HepG2 (cell line): ENCODE measurements at regions not wholly inside any gene's neighbourhood (a gene's known extent, or its start where the extent isn't known, plus 50 kb on each side); places are given as distances from the start of the nearest gene placed in this dataset.

Source experiments
- ATAC-seq: fragments of 200-7000 bp; cut with Tn5 transposase; 3 replicates; pipeline ENCODE4 v1.9.1; 2020; ENCODE audit warnings: mild to moderate bottlenecking, moderate library complexity
- BruUV-seq: library from RNA; stranded (reverse); fragments of 400-500 nt; replicated peaks from 2 replicates; lab custom pipeline; 2021; lab: Mats Ljungman, UMichigan
- CTCF ChIA-PET: fragments of 300-600 bp; formaldehyde crosslinking; extraction: SDS; loops from one replicate; lab custom pipeline; 2021; ENCODE audit warnings: low total read pairs, inconsistent platforms, low intra/inter-chr PET ratio; lab: Yijun Ruan, JAX
- POLR2A ChIA-PET: fragments of 350-600 bp; sonication (Branson Sonifier 250); formaldehyde crosslinking; loops from one replicate; lab custom pipeline; 2020; ENCODE audit warnings: antibody characterized with exemption, inconsistent platforms; lab: Yijun Ruan, JAX
- DNase-seq: peaks from one replicate; pipeline ENCODE4 v3.0.0-alpha.2; 2015; ENCODE audit warnings: low spot score
- FAIRE-seq: peaks from 3 replicates; lab custom pipeline; 2011; peaks lifted over from hg19 to GRCh38; lab: Jason Lieb, UNC
- H2AFZ ChIP-seq: one replicate; pipeline ENCODE4 v1.6.1; 2011; ENCODE audit warnings: low read length, inconsistent platforms
- H3K27ac ChIP-seq: fragments of 300-600 bp; 3 replicates; pipeline ENCODE4 v1.8.0; 2011; ENCODE audit warnings: mixed run types, mild to moderate bottlenecking, mixed read lengths, low read length, inconsistent platforms; ENCODE audit not compliant: insufficient read depth; ENCODE audit errors: extremely low read length
- H3K27me3 ChIP-seq, 2 experiments: fragments of 200-600 bp in 1 of 2; 2 replicates in 1 of 2; 3 replicates in 1 of 2; pipeline versions ENCODE4 v1.6.0 to v1.8.0; 2011; ENCODE audit warnings: low read length in 2 of 2, mild to moderate bottlenecking in 2 of 2, moderate library complexity in 2 of 2, inconsistent platforms in 1 of 2; ENCODE audit not compliant: insufficient read depth in 2 of 2, control insufficient read depth in 1 of 2
- H3K36me3 ChIP-seq, 2 experiments: fragments of 200-600 bp in 1 of 2; replicated peaks in 1 of 2; 2 replicates in 1 of 2; 3 replicates in 1 of 2; pipeline versions ENCODE4 v1.5.1 to v1.8.0; 2011; ENCODE audit warnings: low read length in 2 of 2, inconsistent platforms in 1 of 2; ENCODE audit not compliant: insufficient read depth in 2 of 2, control insufficient read depth in 1 of 2
- H3K4me1 ChIP-seq: 2 replicates; pipeline ENCODE4 v1.5.1; 2012; ENCODE audit warnings: low read length, inconsistent platforms; ENCODE audit not compliant: insufficient read depth
- H3K4me2 ChIP-seq: 2 replicates; pipeline ENCODE4 v1.6.0; 2011; ENCODE audit warnings: low read depth, low read length, inconsistent platforms
- H3K4me3 ChIP-seq, 3 experiments: fragments of 200-600 bp in 1 of 3; sonication (generic), shearing (Covaris generic) in 1 of 3; replicated peaks in 1 of 3; 2 replicates each; pipeline ENCODE4 v1.5.1; 2011 to 2016; ENCODE audit warnings: low read length in 3 of 3, inconsistent platforms in 2 of 3, low read depth in 2 of 3, mild to moderate bottlenecking in 2 of 3, control low read depth in 1 of 3, mixed read lengths in 1 of 3; ENCODE audit not compliant: insufficient read depth in 1 of 3
- H3K79me2 ChIP-seq: one replicate; pipeline ENCODE4 v1.6.1; 2011; ENCODE audit warnings: low read length, inconsistent platforms; ENCODE audit not compliant: insufficient read depth
- H3K9ac ChIP-seq: 2 replicates; pipeline ENCODE4 v1.6.0; 2011; ENCODE audit warnings: mild to moderate bottlenecking, low read depth, low read length, inconsistent platforms; ENCODE audit not compliant: insufficient read depth
- H3K9me3 ChIP-seq: 2 replicates; pipeline ENCODE4 v1.5.1; 2012; ENCODE audit warnings: mild to moderate bottlenecking, low read length
- H4K20me1 ChIP-seq: 2 replicates; pipeline ENCODE4 v1.6.0; 2011; ENCODE audit warnings: inconsistent platforms, mild to moderate bottlenecking, low read length, moderate library complexity; ENCODE audit not compliant: insufficient read depth
- ATF7-NPFF ChIP-seq: sonication (generic); formaldehyde crosslinking; IDR thresholded peaks from 2 replicates; pipeline ENCODE4 v1.8.1; 2023; ENCODE audit warnings: mild to moderate bottlenecking, low read depth, missing genetic modification reagents, moderate library complexity
- HNF4A ChIP-seq: sonication (generic); formaldehyde crosslinking; IDR thresholded peaks from 2 replicates; pipeline ENCODE4 v1.4.0; 2020; ENCODE audit warnings: missing genetic modification reagents
- HNF4G ChIP-seq, 2 experiments: sonication (generic) in 1 of 2; formaldehyde crosslinking in 1 of 2; IDR thresholded peaks; 2 replicates each; pipeline versions ENCODE4 v1.4.0 to v1.6.1; 2011 to 2020; ENCODE audit warnings: borderline replicate concordance in 2 of 2, low read depth in 2 of 2, mild to moderate bottlenecking in 2 of 2, low read length in 1 of 2, missing genetic modification reagents in 1 of 2, moderate library complexity in 1 of 2
- HNRNPK ChIP-seq: fragments of 200-400 bp; formaldehyde crosslinking; IDR thresholded peaks from 2 replicates; pipeline ENCODE4 v1.6.1; 2018; ENCODE audit warnings: low read length, low read depth, moderate library complexity, mild to moderate bottlenecking; ENCODE audit not compliant: poor library complexity, severe bottlenecking
- HOXA9 ChIP-seq: sonication (generic); formaldehyde crosslinking; IDR thresholded peaks from 2 replicates; pipeline ENCODE4 v1.8.1; 2022; ENCODE audit warnings: missing genetic modification reagents, mild to moderate bottlenecking, moderate library complexity, borderline replicate concordance
- MAFF ChIP-seq: IDR thresholded peaks from 2 replicates; pipeline ENCODE4 v1.6.1; 2011; ENCODE audit warnings: low read depth, low read length, improper control_type of control experiment
- MAFK ChIP-seq, 2 experiments: IDR thresholded peaks in 1 of 2; conservative IDR thresholded peaks in 1 of 2; 2 replicates each; pipeline ENCODE4 v1.6.1; 2011; ENCODE audit warnings: improper control_type of control experiment in 2 of 2, low read length in 2 of 2
- NR2F6 ChIP-seq, 2 experiments: IDR thresholded peaks; 2 replicates each; pipeline ENCODE4 v1.6.1; 2016; ENCODE audit warnings: antibody characterized with exemption in 1 of 2, mild to moderate bottlenecking in 1 of 2
- PPARG ChIP-seq: conservative IDR thresholded peaks from 2 replicates; pipeline ENCODE4 v1.6.1; 2016; ENCODE audit warnings: missing biosample characterization, missing genetic modification reagents
- SP1 ChIP-seq, 2 experiments: fragments of 450-650 bp in 1 of 2; sonication (generic) in 1 of 2; formaldehyde crosslinking in 1 of 2; IDR thresholded peaks; 2 replicates each; pipeline versions ENCODE4 v1.4.0 to v1.6.1; 2016 to 2020; ENCODE audit warnings: missing genetic modification reagents in 1 of 2
- ZFP36L2 ChIP-seq: sonication (generic); formaldehyde crosslinking; IDR thresholded peaks from 2 replicates; pipeline ENCODE4 v1.4.0; 2020; ENCODE audit warnings: missing genetic modification reagents
- ZNF552 ChIP-seq: sonication (generic); formaldehyde crosslinking; IDR thresholded peaks from 2 replicates; pipeline ENCODE4 v1.9.0; 2022; ENCODE audit warnings: missing genetic modification reagents, mild to moderate bottlenecking, borderline replicate concordance
- ZNF556 ChIP-seq: sonication (generic); formaldehyde crosslinking; IDR thresholded peaks from 2 replicates; pipeline ENCODE4 v1.4.0; 2020; ENCODE audit warnings: mild to moderate bottlenecking, missing genetic modification reagents, borderline replicate concordance
- WGBS: methylation state at CpG from one replicate; pipeline ENCODE4 v1.1.6; 2017; ENCODE audit warnings: low lambda C conversion rate; 5-methylcytosine and 5-hydroxymethylcytosine counted together
- in situ Hi-C: cut with HindIII; loops from 2 replicates; pipeline ENCODE4 v1.10.0; 2017; ENCODE audit warnings: low pct_unique_long_range_greater_than_20kb; ENCODE audit not compliant: extremely low pct_ligation_motif_present
- intact Hi-C: fragments of 100-400 bp; cut with micrococcal nuclease; formaldehyde crosslinking; loops from one replicate; pipeline ENCODE4 v1.10.0; 2022; ENCODE audit not compliant: unreplicated experiment

GRCh38 chr3:110654843-110655502, 416.6 kb upstream of the NECTIN3 start:
- FAIRE-seq (no peak), DNase-seq (peak; percentile 1)
- Histone ChIP-seq H3K4me3 (no peak overlapping the region), H3K4me2 (0 out of 2 replicates have a peak overlapping the region, but pooled peaks have one; percentile 1), H3K9me3 (no peaks in the 10 kb centered on the region), H3K79me2 (no peaks in the 10 kb centered on the region), H3K9ac (no peak overlapping the region), H3K36me3 (no peaks in the 10 kb centered on the region), H3K4me1 (peaks cover 30% of the 10 kb centered on the region), H3K27me3 (no peaks in the 10 kb centered on the region)
- BruUV-seq: no TSS peak
- ChIA-PET POLR2A (no interaction called here), CTCF (no interaction called here)
- WGBS: 29% methylated on average over 3 of the region's 3 CpGs
- TF ChIP-seq HNF4G (IDR thresholded peaks at IDR 0.05; ENCODE audit: borderline replicate concordance, low read depth, low read length) (peak; percentile 18; the same call in 1 of the 2 replicates), HNF4G (CRISPR knock-in tag; IDR thresholded peaks at IDR 0.05; ENCODE audit: borderline replicate concordance, low read depth) (no peak), MAFF (0 out of 2 replicates have a peak, but pooled peaks have one; percentile 30), SP1 (IDR thresholded peaks at IDR 0.05) (no peak), SP1 (CRISPR knock-in tag; IDR thresholded peaks at IDR 0.05) (no peak), MAFK (conservative IDR thresholded peaks at IDR 0.05 in 1 of 2, IDR thresholded peaks at IDR 0.05 in 1 of 2; ENCODE audit: low read length in 2 of 2) (0 out of 4 replicates have a peak, but pooled peaks have one; percentile 26 to 45), ZNF556 (CRISPR knock-in tag) (no peak), PPARG (CRISPR knock-in tag) (peak; percentile 46; the same call in 1 of the 2 replicates), HOXA9 (CRISPR knock-in tag) (no peak), ATF7-NPFF (no peak), NR2F6 (IDR thresholded peaks at IDR 0.05) (0 out of 2 replicates have a peak, but pooled peaks have one; percentile 16), NR2F6 (CRISPR knock-in tag; IDR thresholded peaks at IDR 0.05) (no peak), ZNF552 (no peak), HNRNPK (no peak), ZFP36L2 (CRISPR knock-in tag) (no peak), HNF4A (0 out of 2 replicates have a peak, but pooled peaks have one; percentile 23)
- TF ChIP-seq, all 625 proteins: peak for 6
- Histone ChIP-seq H2AFZ (no peak overlapping the region), H3K27ac (no peak overlapping the region), H4K20me1 (no peaks in the 10 kb centered on the region)
- ATAC-seq: no peak; the same call in 2 of the 3 replicates
- intact Hi-C loops (no loop called here), in situ Hi-C loops (no loop called here)
